NB4 (cell line): ENCODE measurements at regions not wholly inside any gene's neighbourhood (a gene's known extent, or its start where the extent isn't known, plus 50 kb on each side); places are given as distances from the start of the nearest gene placed in this dataset.
A peak's percentile ranks its signal among the peaks of the same experiment; 100 is the strongest.

ENCODE experiments used
- DNase-seq: peaks from one replicate; pipeline ENCODE4 v3.0.0; 2010; ENCODE audit warnings: low read depth
- H3K4me3 ChIP-seq: one replicate; pipeline ENCODE4 v1.5.1; 2011; ENCODE audit warnings: mild to moderate bottlenecking, low read depth, low read length, moderate library complexity
- CTCF ChIP-seq: IDR thresholded peaks from one replicate; pipeline ENCODE4 v1.5.1; 2012; ENCODE audit warnings: low read depth, low read length
- MYC ChIP-seq: IDR thresholded peaks from 2 replicates; pipeline ENCODE4 v1.6.1; 2011; ENCODE audit warnings: low read depth, low read length
- POLR2A ChIP-seq: IDR thresholded peaks from 2 replicates; pipeline ENCODE4 v1.6.1; 2011; ENCODE audit warnings: mild to moderate bottlenecking; ENCODE audit not compliant: insufficient read length; ENCODE audit errors: extremely low read depth
- TF ChIP-seq, protein P1 (sequence below): IDR thresholded peaks from 2 replicates; pipeline ENCODE4 v1.6.1; 2011; ENCODE audit warnings: low read depth, low read length

GRCh38 chr7:156157409-156158012 is 345.2 kb upstream of the SHH start:
- H3K4me3 ChIP-seq: no peak overlapping the region
- no peak for TF ChIP-seq MYC
- DNase-seq: no peak

DNA sequence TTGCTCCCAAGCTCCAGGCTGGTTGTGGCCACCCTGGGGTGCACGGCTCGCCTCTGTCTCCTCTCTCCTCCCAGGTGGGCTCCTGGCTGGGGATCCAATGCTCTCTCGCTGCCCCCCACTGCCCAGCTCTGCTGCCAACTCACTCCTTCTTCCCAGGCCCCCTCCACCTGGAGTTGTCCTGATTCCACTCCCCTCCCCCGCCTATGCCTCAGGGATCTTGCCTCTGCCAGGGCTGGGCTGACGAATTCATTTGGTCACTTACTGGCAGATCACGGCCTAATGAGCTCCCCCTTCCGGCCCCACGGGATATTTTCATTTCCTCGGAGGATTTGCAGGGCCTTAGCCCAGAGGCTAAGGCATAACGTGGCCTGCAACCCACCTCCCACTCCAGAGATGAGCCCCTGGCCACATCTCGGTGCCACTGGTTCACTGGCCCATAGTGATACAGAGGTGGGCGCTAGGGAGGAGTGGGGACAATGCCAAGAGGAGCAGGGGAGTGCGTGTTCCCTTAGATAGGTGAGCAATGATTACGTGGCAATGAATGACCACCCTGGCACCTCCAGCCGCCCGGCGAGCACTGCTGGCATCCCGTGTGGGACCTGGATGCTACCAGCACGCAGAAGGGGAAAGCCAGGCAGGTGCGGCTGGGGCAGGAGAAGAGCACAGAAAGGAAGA is 344.6 kb upstream of the SHH start:
- H3K4me3 ChIP-seq: no peak overlapping the region
- TF ChIP-seq CTCF: peak; percentile 32
- no peak for TF ChIP-seq MYC
- TF ChIP-seq POLR2A: no peak
- TF ChIP-seq, protein P1, sequence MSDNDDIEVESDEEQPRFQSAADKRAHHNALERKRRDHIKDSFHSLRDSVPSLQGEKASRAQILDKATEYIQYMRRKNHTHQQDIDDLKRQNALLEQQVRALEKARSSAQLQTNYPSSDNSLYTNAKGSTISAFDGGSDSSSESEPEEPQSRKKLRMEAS: no peak
- peak; percentile 32 for DNase-seq

- TF ChIP-seq, protein P1: no peak
- TF ChIP-seq MYC (no peak), POLR2A (no peak), CTCF (no peak)
- no peak overlapping the region for H3K4me3 ChIP-seq
- DNase-seq: no peak
Observed at GRCh38 chr7:156155988-156156733, 343.9 kb upstream of the SHH start.

GRCh38 chr7:156153590-156153989 is 341.3 kb upstream of the SHH start:
- DNase-seq: no peak
- TF ChIP-seq, protein P1: no peak
- TF ChIP-seq POLR2A (no peak), CTCF (no peak), MYC (no peak)
- H3K4me3 ChIP-seq: no peak overlapping the region

- TF ChIP-seq POLR2A (no peak), CTCF (no peak), MYC (no peak)
- TF ChIP-seq, protein P1: no peak
- no peak for DNase-seq
- H3K4me3 ChIP-seq: no peak overlapping the region
Observed at GRCh38 chr7:156152390-156152789, 340.1 kb upstream of the SHH start.

- no peak overlapping the region for H3K4me3 ChIP-seq
- no peak for DNase-seq
- TF ChIP-seq POLR2A: no peak
- no peak for TF ChIP-seq CTCF
- no peak for TF ChIP-seq MYC
- TF ChIP-seq, protein P1: no peak
Observed at GRCh38 chr7:156151658-156152057, 339.4 kb upstream of the SHH start.
